Activated T-helper 1 cell treated with anti-CD3 and anti-CD28 coated beads, Interleukin-2, amount 50 U/mL, for 16 hours (primary cell): ENCODE measurements at regions not wholly inside any gene's neighbourhood (a gene's known extent, or its start where the extent isn't known, plus 50 kb on each side); places are given as distances from the start of the nearest gene placed in this dataset.
"Not testable (repeated sequence)": the region's sequence is repeated elsewhere in the genome, so short reads cannot be mapped to it uniquely, and the experiment has no call there.

Experiments used
- DNase-seq, 2 donors: peaks; one replicate each; pipeline ENCODE4 v3.0.0-alpha.2; 2020; ENCODE audit warnings: low read depth in 1 of 2, low spot score in 1 of 2

- DNase-seq = no peak
These were observed 97.3 kb downstream of the CCDC71L start for GRCh38 chr7:106563466-106564150.

GRCh38 chr7:106562711-106563366 is 98.1 kb downstream of the CCDC71L start:
- DNase-seq = no peak

- no peak for DNase-seq
These were observed 99.1 kb downstream of the CCDC71L start for GRCh38 chr7:106561666-106562411.

- no peak for DNase-seq
These were observed 99.8 kb downstream of the CCDC71L start for GRCh38 chr7:106561151-106561550.

GRCh38 chr7:106560482-106560881 is 100.5 kb downstream of the CCDC71L start:
- no peak for DNase-seq

- DNase-seq = not testable (repeated sequence)
These were observed 104.7 kb downstream of the CCDC71L start for GRCh38 chr7:106556244-106556643.

- not testable (repeated sequence) for DNase-seq
These were observed 106.3 kb downstream of the CCDC71L start for GRCh38 chr7:106554623-106555022.

GRCh38 chr7:106553446-106553836 is 107.5 kb downstream of the CCDC71L start:
- DNase-seq = no peak

- no peak for DNase-seq
These were observed 108.1 kb downstream of the CCDC71L start for GRCh38 chr7:106552645-106553445.

- no peak for DNase-seq
These were observed 109.0 kb downstream of the CCDC71L start for GRCh38 chr7:106551936-106552335.

- no peak for DNase-seq
These were observed 112.5 kb downstream of the CCDC71L start for GRCh38 chr7:106548491-106548890.

- no peak for DNase-seq
These were observed 115.7 kb downstream of the CCDC71L start for GRCh38 chr7:106545275-106545674.

GRCh38 chr7:106543221-106543757 is 117.7 kb downstream of the CCDC71L start:
- no peak for DNase-seq

GRCh38 chr7:106542550-106543220 is 118.3 kb downstream of the CCDC71L start:
- peak in 1 of 2 donors; percentile 5 for DNase-seq

- no peak for DNase-seq
These were observed 122.3 kb downstream of the CCDC71L start for GRCh38 chr7:106538638-106539037.

- DNase-seq = no peak
These were observed 123.8 kb downstream of the CCDC71L start for GRCh38 chr7:106537119-106537518.

GRCh38 chr7:106536079-106536478 is 124.9 kb downstream of the CCDC71L start:
- DNase-seq = no peak

- DNase-seq = no peak
These were observed 125.6 kb downstream of the CCDC71L start for GRCh38 chr7:106535234-106535932.

GRCh38 chr7:106534271-106534846 is 126.6 kb downstream of the CCDC71L start:
- no peak for DNase-seq
